IMR-90 (cell line): ENCODE measurements at regions not wholly inside any gene's neighbourhood (a gene's known extent, or its start where the extent isn't known, plus 50 kb on each side); places are given as distances from the start of the nearest gene placed in this dataset.

Experiments used
- ATAC-seq: fragments of 200-7000 bp; cut with Tn5 transposase; 2 replicates; pipeline ENCODE4 v1.9.1; 2020; ENCODE audit warnings: low read depth, mild to moderate bottlenecking, moderate library complexity
- BruUV-seq: library from RNA; stranded (reverse); fragments of 400-500 nt; replicated peaks from 2 replicates; lab custom pipeline; 2021; lab: Mats Ljungman, UMichigan
- CTCF ChIA-PET: fragments of 300-600 bp; formaldehyde crosslinking; extraction: SDS; loops from one replicate; lab custom pipeline; 2021; ENCODE audit warnings: antibody characterized with exemption; lab: Yijun Ruan, JAX
- POLR2A ChIA-PET: fragments of 300-600 bp; sonication (Branson Sonifier 250); formaldehyde crosslinking; loops from one replicate; lab custom pipeline; 2022; ENCODE audit warnings: antibody characterized with exemption; ENCODE audit not compliant: unreplicated experiment; lab: Charles Lee
- DNase-seq: peaks from one replicate; pipeline ENCODE4 v3.0.0; 2013
- H2AFZ ChIP-seq: replicated peaks from 2 replicates; pipeline ENCODE3; 2013; ENCODE audit warnings: low read length, mild to moderate bottlenecking; ENCODE audit not compliant: poor library complexity
- H2AK5ac ChIP-seq: 2 replicates; pipeline ENCODE4 v1.6.1; 2013; ENCODE audit warnings: low read depth, low read length, inconsistent platforms
- H2AK9ac ChIP-seq: replicated peaks from 2 replicates; pipeline ENCODE3; 2013; ENCODE audit warnings: mild to moderate bottlenecking, low read depth, low read length, moderate library complexity; ENCODE audit not compliant: poor library complexity
- H2BK120ac ChIP-seq: 2 replicates; pipeline ENCODE4 v1.6.1; 2013; ENCODE audit warnings: low read depth, low read length, inconsistent platforms
- H2BK15ac ChIP-seq: 3 replicates; pipeline ENCODE4 v1.6.1; 2013; ENCODE audit warnings: low read depth, low read length, inconsistent platforms
- H2BK20ac ChIP-seq: 2 replicates; pipeline ENCODE4 v1.6.1; 2013; ENCODE audit warnings: low read depth, mild to moderate bottlenecking, inconsistent platforms, low read length, moderate library complexity
- H2BK5ac ChIP-seq: 2 replicates; pipeline ENCODE4 v1.6.1; 2013; ENCODE audit warnings: mild to moderate bottlenecking, low read depth, low read length, inconsistent platforms; ENCODE audit not compliant: poor library complexity, severe bottlenecking
- H3K14ac ChIP-seq: replicated peaks from 2 replicates; pipeline ENCODE4 v1.6.1; 2013; ENCODE audit warnings: low read depth, low read length, inconsistent platforms
- H3K18ac ChIP-seq: 2 replicates; pipeline ENCODE4 v1.6.1; 2013; ENCODE audit warnings: low read depth, low read length, control low read depth
- H3K23ac ChIP-seq: 2 replicates; pipeline ENCODE4 v1.6.1; 2013; ENCODE audit warnings: low read depth, low read length, inconsistent platforms
- H3K27ac ChIP-seq: 2 replicates; pipeline ENCODE4 v1.5.1; 2013; ENCODE audit warnings: mild to moderate bottlenecking, control low read depth, low read length; ENCODE audit not compliant: insufficient read depth
- H3K27me3 ChIP-seq: 2 replicates; pipeline ENCODE4 v1.6.1; 2013; ENCODE audit warnings: low read length; ENCODE audit not compliant: control insufficient read depth, insufficient read depth
- H3K36me3 ChIP-seq: 2 replicates; pipeline ENCODE4 v1.6.1; 2013; ENCODE audit warnings: low read length, mixed read lengths; ENCODE audit not compliant: control insufficient read depth, insufficient read depth
- H3K4ac ChIP-seq: 2 replicates; pipeline ENCODE4 v1.6.1; 2013; ENCODE audit warnings: low read depth, low read length, inconsistent platforms
- H3K4me1 ChIP-seq: 2 replicates; pipeline ENCODE4 v1.6.1; 2013; ENCODE audit warnings: low read length, mixed read lengths; ENCODE audit not compliant: control insufficient read depth, insufficient read depth
- H3K4me2 ChIP-seq: 2 replicates; pipeline ENCODE4 v1.6.1; 2013; ENCODE audit warnings: low read depth, mild to moderate bottlenecking, control low read depth, low read length, moderate library complexity
- H3K4me3 ChIP-seq: 2 replicates; pipeline ENCODE4 v1.5.1; 2013; ENCODE audit warnings: low read depth, mild to moderate bottlenecking, control low read depth, low read length, moderate library complexity; ENCODE audit not compliant: insufficient read depth
- H3K56ac ChIP-seq: 2 replicates; pipeline ENCODE4 v1.6.1; 2013; ENCODE audit warnings: low read length, inconsistent platforms; ENCODE audit not compliant: insufficient read depth; ENCODE audit errors: extremely low read depth
- H3K79me1 ChIP-seq, 2 experiments: 2 replicates each; pipeline ENCODE4 v1.6.1; 2013; ENCODE audit warnings: low read length in 2 of 2, inconsistent platforms in 1 of 2, low read depth in 1 of 2
- H3K9ac ChIP-seq: 2 replicates; pipeline ENCODE4 v1.6.1; 2013; ENCODE audit warnings: low read depth, low read length, control low read depth
- H3K9me1 ChIP-seq: 2 replicates; pipeline ENCODE4 v1.6.1; 2013; ENCODE audit warnings: low read length, inconsistent platforms; ENCODE audit not compliant: insufficient read depth
- H3K9me3 ChIP-seq: 2 replicates; pipeline ENCODE4 v1.6.1; 2013; ENCODE audit warnings: low read length; ENCODE audit not compliant: control insufficient read depth, insufficient read depth
- H4K20me1 ChIP-seq: 2 replicates; pipeline ENCODE4 v1.6.1; 2013; ENCODE audit warnings: low read length, inconsistent platforms; ENCODE audit not compliant: insufficient read depth
- H4K5ac ChIP-seq: 2 replicates; pipeline ENCODE4 v1.6.1; 2013; ENCODE audit warnings: mild to moderate bottlenecking, low read depth, low read length, control low read depth
- H4K8ac ChIP-seq, 2 experiments: 2 replicates each; pipeline ENCODE4 v1.6.1; 2013; ENCODE audit warnings: low read depth in 2 of 2, low read length in 2 of 2, control low read depth in 1 of 2, inconsistent platforms in 1 of 2
- H4K91ac ChIP-seq: 2 replicates; pipeline ENCODE4 v1.6.1; 2013; ENCODE audit warnings: low read depth, low read length, inconsistent platforms; ENCODE audit not compliant: insufficient read depth
- CHD1 ChIP-seq: IDR thresholded peaks from 2 replicates; pipeline ENCODE4 v1.6.1; 2012; ENCODE audit warnings: low read depth, low read length, improper control_type of control experiment
- CTCF ChIP-seq: conservative IDR thresholded peaks from 2 replicates; pipeline ENCODE4 v1.5.1; 2012; ENCODE audit warnings: mild to moderate bottlenecking, low read depth, low read length, improper control_type of control experiment
- ELK1 ChIP-seq: fragments of 150-350 bp; IDR thresholded peaks from 2 replicates; pipeline ENCODE4 v1.6.1; 2016; ENCODE audit warnings: low read depth, mild to moderate bottlenecking, low read length, moderate library complexity, borderline replicate concordance
- MAZ ChIP-seq: IDR thresholded peaks from 2 replicates; pipeline ENCODE4 v1.6.1; 2012; ENCODE audit warnings: low read depth, mild to moderate bottlenecking, low read length, improper control_type of control experiment, moderate library complexity, borderline replicate concordance
- NFE2L2 ChIP-seq: fragments of 150-350 bp; IDR thresholded peaks from 2 replicates; pipeline ENCODE4 v1.6.1; 2016; ENCODE audit warnings: low read depth, mild to moderate bottlenecking, low read length
- POLR2A ChIP-seq: IDR thresholded peaks from 2 replicates; pipeline ENCODE4 v1.6.1; 2012; ENCODE audit warnings: mild to moderate bottlenecking, low read depth, low read length
- RAD21 ChIP-seq: IDR thresholded peaks from 2 replicates; pipeline ENCODE4 v1.6.1; 2012; ENCODE audit warnings: low read length, improper control_type of control experiment
- RCOR1 ChIP-seq: IDR thresholded peaks from 2 replicates; pipeline ENCODE4 v1.6.1; 2012; ENCODE audit warnings: mild to moderate bottlenecking, low read length, improper control_type of control experiment; ENCODE audit not compliant: insufficient replicate concordance
- RFX5 ChIP-seq: IDR thresholded peaks from 2 replicates; pipeline ENCODE4 v1.8.0; 2012; ENCODE audit warnings: low read depth, mild to moderate bottlenecking, low read length, moderate library complexity
- SMC3 ChIP-seq: fragments of 150-350 bp; IDR thresholded peaks from 2 replicates; pipeline ENCODE4 v1.6.1; 2016; ENCODE audit warnings: low read depth, mild to moderate bottlenecking, antibody characterized with exemption, low read length, moderate library complexity
- WGBS, 2 experiments: methylation state at CpG; one replicate each; pipeline versions ENCODE4 v1.1.5 to v1.1.7; 2013; ENCODE audit warnings: missing lambda C conversion rate in 2 of 2; ENCODE audit not compliant: insufficient read length in 1 of 2; ENCODE audit errors: extremely low coverage in 2 of 2; 5-methylcytosine and 5-hydroxymethylcytosine counted together
- dilution Hi-C: fragments of 300-500 bp; cut with HindIII; formaldehyde crosslinking; loops from one replicate; pipeline ENCODE4 v1.14.3; 2018; ENCODE audit warnings: low sequenced_read_pairs; ENCODE audit not compliant: unreplicated experiment
- in situ Hi-C: fragments of 300-500 bp; cut with MboI; formaldehyde crosslinking; loops from 3 replicates; pipeline ENCODE4 v1.14.3; 2019; ENCODE audit warnings: low sequenced_read_pairs, inconsistent platforms, mixed read lengths
- intact Hi-C: fragments of 100-400 bp; cut with micrococcal nuclease; formaldehyde crosslinking; loops from 2 replicates; pipeline ENCODE4 v1.10.0; 2022

DNA sequence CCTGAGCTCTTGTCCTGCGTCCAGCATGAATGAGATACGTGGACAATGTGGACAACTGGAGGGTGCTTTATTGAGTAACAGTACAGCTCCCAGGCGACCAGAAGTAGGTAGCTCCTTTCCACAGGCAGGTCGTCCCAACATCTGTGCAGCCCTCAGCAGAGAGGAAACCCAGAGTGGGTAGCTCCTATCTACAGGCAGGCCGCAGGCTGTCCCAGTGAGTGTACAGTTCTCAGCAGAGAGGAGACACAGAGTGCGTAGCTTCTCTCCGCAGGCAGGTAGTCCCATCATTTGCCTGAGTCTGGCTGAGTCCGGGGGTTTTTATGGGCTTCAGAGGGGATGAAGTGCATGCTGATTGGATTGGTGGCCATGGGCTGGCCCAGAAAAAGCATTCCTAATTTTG lies 373.3 kb downstream of the CHSY3 start:
- WGBS, 2 experiments, result 85% methylated on average over 2 of the region's 8 CpGs; no CpG with 5 or more reads in 1 of the 2 experiments
- no peak overlapping the region for H2BK15ac ChIP-seq
- no peak overlapping the region for H2BK120ac ChIP-seq
- H3K14ac ChIP-seq, result no peak overlapping the region
- H2AK9ac ChIP-seq, result no peak overlapping the region
- no peak overlapping the region for H3K18ac ChIP-seq
- no peak overlapping the region for H4K5ac ChIP-seq
- H3K79me1 ChIP-seq, result no peaks in the 10 kb centered on the region
- H3K4me3 ChIP-seq, result no peak overlapping the region
- H4K20me1 ChIP-seq, result no peaks in the 10 kb centered on the region
- no peak overlapping the region for H3K23ac ChIP-seq
- dilution Hi-C loops, result no loop called here
- H3K9me3 ChIP-seq, result peaks cover 17% of the 10 kb centered on the region
- H2AFZ ChIP-seq, result no peak overlapping the region
- ChIA-PET CTCF (no interaction called here), POLR2A (no interaction called here)
- H3K4ac ChIP-seq, result no peak overlapping the region
- no peak overlapping the region for H3K9ac ChIP-seq
- TF ChIP-seq RAD21 (no peak), CTCF (no peak), ELK1 (no peak), SMC3 (no peak), MAZ (no peak), POLR2A (no peak), RCOR1 (no peak), NFE2L2 (no peak), CHD1 (no peak), RFX5 (no peak)
- H3K27ac ChIP-seq, result no peak overlapping the region
- H3K56ac ChIP-seq, result no peak overlapping the region
- no peaks in the 10 kb centered on the region for H3K36me3 ChIP-seq
- in situ Hi-C loops, result no loop called here
- H2BK5ac ChIP-seq, result no peak overlapping the region
- BruUV-seq, result no TSS peak
- no peak for ATAC-seq
- H4K8ac ChIP-seq, result no peak overlapping the region
- DNase-seq, result no peak
- no peaks in the 10 kb centered on the region for H3K4me1 ChIP-seq
- H3K4me2 ChIP-seq, result no peak overlapping the region
- H2AK5ac ChIP-seq, result no peak overlapping the region
- no peak overlapping the region for H2BK20ac ChIP-seq
- no peak overlapping the region for H4K91ac ChIP-seq
- intact Hi-C loops, result no loop called here
- no peaks in the 10 kb centered on the region for H3K9me1 ChIP-seq
- no peaks in the 10 kb centered on the region for H3K27me3 ChIP-seq
